ENCODE measurements at regions not wholly inside any gene's neighbourhood (a gene's known extent, or its start where the extent isn't known, plus 50 kb on each side); places are given as distances from the start of the nearest gene placed in this dataset.
"Not testable (repeated sequence)": the region's sequence is repeated elsewhere in the genome, so short reads cannot be mapped to it uniquely, and the experiment has no call there.

GRCh38 chr3:124651416-124651815, 78.8 kb upstream of the UMPS start:
- DNase-seq: not testable (repeated sequence)

GRCh38 chr3:124652009-124652408, 78.2 kb upstream of the UMPS start:
- no peak for DNase-seq

GRCh38 chr3:124653071-124653796, 77.0 kb upstream of the UMPS start:
- DNase-seq: no peak

GRCh38 chr3:124653797-124654469, 76.3 kb upstream of the UMPS start:
- DNase-seq: no peak

GRCh38 chr3:124654470-124654845, 75.8 kb upstream of the UMPS start:
- DNase-seq: no peak

- DNase-seq: no peak
Observed at GRCh38 chr3:124656531-124656930, 73.7 kb upstream of the UMPS start.

GRCh38 chr3:124657138-124657537, 73.1 kb upstream of the UMPS start:
- DNase-seq: no peak

GRCh38 chr3:124658270-124658669, 72.0 kb upstream of the UMPS start:
- no peak for DNase-seq

GRCh38 chr3:124659175-124659574, 71.1 kb upstream of the UMPS start:
- no peak for DNase-seq

- no peak for DNase-seq
Observed at GRCh38 chr3:124660599-124660998, 69.7 kb upstream of the UMPS start.

GRCh38 chr3:124663690-124664089, 66.6 kb upstream of the UMPS start:
- DNase-seq: no peak

- no peak for DNase-seq
Observed at GRCh38 chr3:124664804-124665203, 65.4 kb upstream of the UMPS start.

GRCh38 chr3:124666067-124666466, 64.2 kb upstream of the UMPS start:
- no peak for DNase-seq

- DNase-seq: no peak
Observed at GRCh38 chr3:124669470-124669869, 60.8 kb upstream of the UMPS start.

GRCh38 chr3:124671106-124671505, 59.1 kb upstream of the UMPS start:
- no peak for DNase-seq

GRCh38 chr3:124674336-124674735, 55.9 kb upstream of the UMPS start:
- DNase-seq: no peak

GRCh38 chr3:124676236-124676635, 54.0 kb upstream of the UMPS start:
- no peak for DNase-seq

- DNase-seq: no peak
Observed at GRCh38 chr3:124679048-124679638, 51.1 kb upstream of the UMPS start.
